AG04449 (cell line): ENCODE measurements at regions not wholly inside any gene's neighbourhood (a gene's known extent, or its start where the extent isn't known, plus 50 kb on each side); places are given as distances from the start of the nearest gene placed in this dataset.

ENCODE experiments used
- CTCF ChIA-PET: fragments of 350-600 bp; formaldehyde crosslinking; extraction: SDS; loops from one replicate; lab custom pipeline; 2021; ENCODE audit warnings: antibody characterized with exemption; lab: Yijun Ruan, JAX
- POLR2A ChIA-PET: fragments of 400-600, 350-600 bp; formaldehyde crosslinking; extraction: SDS; loops from one replicate; lab custom pipeline; 2020; ENCODE audit warnings: antibody characterized with exemption, inconsistent platforms; lab: Yijun Ruan, JAX
- DNase-seq: peaks from one replicate; pipeline ENCODE4 v3.0.0-alpha.2; 2010; ENCODE audit warnings: low read depth, low spot score
- H3K4me3 ChIP-seq: 2 replicates; pipeline ENCODE4 v1.5.1; 2011; ENCODE audit warnings: low read depth, mild to moderate bottlenecking, control low read depth, low read length
- CTCF ChIP-seq: IDR thresholded peaks from one replicate; pipeline ENCODE4 v1.5.1; 2011; ENCODE audit warnings: mild to moderate bottlenecking, moderate library complexity, low read length, control low read depth, inconsistent platforms; ENCODE audit not compliant: insufficient read depth; ENCODE audit errors: missing control alignments

GRCh38 chr11:36718451-36718850 lies 120.4 kb upstream of the RAG2 start:
- no peak for DNase-seq

GRCh38 chr11:36713715-36714114 lies 115.7 kb upstream of the RAG2 start:
- no peak for TF ChIP-seq CTCF
- no peak for DNase-seq
- no peak overlapping the region for H3K4me3 ChIP-seq
- ChIA-PET CTCF (interaction anchor here (1.9 kb wide), 1 partner anchor 33 kb away, joined by 8 read pairs; no protein-coding TSS in a partner anchor), POLR2A (no interaction called here)

More at GRCh38 chr11:36718451-36718850, 120.4 kb upstream of the RAG2 start:
- CTCF ChIA-PET, result interaction anchor here (1.0 to 2.7 kb wide), 3 partner anchors 26 to 47 kb away, joined by 4 to 15 read pairs (median 6); no protein-coding TSS in a partner anchor
- no peak overlapping the region for H3K4me3 ChIP-seq
- TF ChIP-seq CTCF, result no peak
- POLR2A ChIA-PET, result no interaction called here

GRCh38 chr11:36711104-36711825 lies 113.2 kb upstream of the RAG2 start:
- POLR2A ChIA-PET, result no interaction called here
- H3K4me3 ChIP-seq, result no peak overlapping the region
- DNase-seq, result no peak
- CTCF ChIA-PET, result interaction anchor here (0.6 to 6.3 kb wide), 5 partner anchors 9 to 36 kb away, joined by 3 to 49 read pairs (median 4); no protein-coding TSS in a partner anchor
- TF ChIP-seq CTCF, result no peak
